SIG-M5 treated with dmso at 0.1 percent for 504 hours (cell line): ENCODE measurements at regions not wholly inside any gene's neighbourhood (a gene's known extent, or its start where the extent isn't known, plus 50 kb on each side); places are given as distances from the start of the nearest gene placed in this dataset.
A peak's percentile ranks its signal among the peaks of the same experiment; 100 is the strongest.
"Not testable (repeated sequence)": the region's sequence is repeated elsewhere in the genome, so short reads cannot be mapped to it uniquely, and the experiment has no call there.

ENCODE experiments used
- DNase-seq: peaks from one replicate; lab custom pipeline; 2025; ENCODE audit not compliant: unreplicated experiment; lab: John Stamatoyannopoulos, UW

DNA sequence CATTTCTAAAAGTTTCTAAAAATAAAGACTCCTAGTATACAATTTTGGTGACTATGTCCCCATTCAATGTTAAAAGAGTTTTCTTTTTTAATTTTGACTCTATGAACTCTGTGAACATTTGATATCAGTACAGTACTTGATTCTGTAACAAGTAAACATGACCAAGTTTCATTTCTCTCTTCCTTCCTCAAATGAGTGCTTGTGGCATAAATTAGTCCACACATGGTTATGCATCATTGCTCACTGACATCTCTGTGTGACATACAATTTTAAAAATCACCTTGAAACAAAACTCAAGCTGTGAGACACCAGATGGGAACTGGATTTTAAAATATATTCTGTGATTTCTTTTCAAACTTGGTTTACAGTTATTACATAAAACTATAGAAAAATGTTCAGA lies 253.9 kb upstream of the MDGA2 start:
- no peak for DNase-seq

DNA sequence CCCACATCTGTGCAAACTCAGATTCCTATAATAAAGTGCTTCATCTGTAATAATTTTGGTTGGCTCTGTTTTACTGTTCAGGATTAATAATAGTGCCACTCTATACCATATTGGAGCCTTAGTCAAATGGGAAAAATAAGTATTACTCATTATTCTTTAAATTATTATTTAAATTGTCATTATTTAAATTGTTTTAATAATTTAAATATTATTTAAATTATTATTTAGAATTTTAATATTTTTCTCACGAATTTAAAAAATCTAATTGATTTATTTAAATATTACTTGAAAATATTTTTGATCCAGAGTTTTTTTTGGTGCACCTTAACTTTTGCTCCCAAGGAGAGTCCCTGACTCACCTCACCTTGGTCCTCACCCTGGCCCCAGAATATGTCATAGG lies 245.7 kb upstream of the MDGA2 start:
- DNase-seq: no peak

DNA sequence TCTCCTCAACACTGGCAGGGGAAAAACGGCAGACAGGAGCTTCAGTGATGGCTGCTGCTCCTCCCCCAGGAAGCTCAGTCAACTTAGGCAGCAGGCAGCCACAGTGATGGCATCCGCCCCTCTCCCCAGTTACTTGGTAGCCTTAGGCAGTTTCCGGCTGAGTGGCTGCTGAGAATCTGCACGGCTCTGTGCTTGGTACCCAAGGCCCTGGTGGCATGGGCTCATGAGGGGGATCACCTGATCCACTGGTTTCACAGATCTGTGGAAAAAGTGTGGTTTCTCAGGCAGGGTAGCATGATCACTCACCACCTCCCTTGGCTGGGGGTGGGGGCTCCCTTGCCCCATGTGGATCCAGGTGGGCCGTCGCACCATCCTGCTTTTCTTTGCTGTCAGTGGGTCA lies 244.6 kb upstream of the MDGA2 start:
- DNase-seq: no peak

DNA sequence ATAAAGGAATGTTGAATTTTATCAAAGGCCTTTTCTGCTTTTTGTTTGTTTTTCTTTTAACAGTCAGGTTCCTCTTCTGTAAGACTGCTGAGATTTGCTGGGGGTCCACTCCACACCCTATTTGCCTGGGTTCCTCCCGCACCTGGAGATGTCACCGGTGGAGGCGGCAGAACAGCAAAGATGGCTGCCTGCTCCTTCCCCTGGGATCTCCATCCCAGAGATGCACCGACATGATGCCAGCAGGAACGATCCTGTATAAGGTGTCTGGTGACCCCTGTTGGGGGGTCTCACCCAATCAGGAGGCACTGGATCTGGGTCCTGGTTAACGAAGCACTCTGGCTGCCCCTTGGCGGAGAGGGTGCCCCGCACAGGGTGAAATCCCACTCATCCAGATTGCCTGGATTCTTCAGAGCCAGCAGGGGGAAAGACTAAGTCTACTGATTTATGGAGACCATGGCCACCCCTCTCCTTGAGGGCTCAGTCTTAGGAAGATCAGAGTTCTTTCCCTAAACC lies 244.0 kb upstream of the MDGA2 start:
- no peak for DNase-seq

DNA sequence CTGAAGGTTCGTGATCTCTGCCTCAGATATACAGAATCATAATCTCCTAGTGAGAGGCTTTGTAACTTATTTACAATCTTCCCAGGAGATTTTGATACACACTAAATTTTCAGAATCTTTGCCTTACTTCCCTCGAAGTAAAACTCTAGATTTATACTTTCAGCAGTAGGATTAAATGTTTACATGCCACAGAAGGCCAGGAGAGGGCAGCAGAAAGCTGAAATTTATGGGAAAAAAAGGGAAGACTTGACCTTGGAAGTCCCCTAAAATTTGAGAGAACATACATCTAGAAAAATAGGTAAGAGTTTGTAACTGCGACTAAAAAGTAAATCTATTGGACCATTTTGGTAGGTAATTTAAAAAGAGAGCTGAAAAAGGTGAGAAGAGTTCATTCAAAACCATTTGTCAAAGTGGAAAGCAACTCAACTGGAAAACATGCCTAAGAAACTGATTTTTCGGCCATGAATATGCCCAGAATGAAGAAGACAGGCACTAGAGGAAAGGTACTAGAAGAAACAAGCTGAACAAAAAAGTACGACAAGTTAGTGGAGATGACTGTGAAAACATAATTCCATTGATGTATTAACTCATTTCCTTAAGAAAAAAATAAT lies 242.0 kb upstream of the MDGA2 start:
- peak; percentile 15 for DNase-seq

DNA sequence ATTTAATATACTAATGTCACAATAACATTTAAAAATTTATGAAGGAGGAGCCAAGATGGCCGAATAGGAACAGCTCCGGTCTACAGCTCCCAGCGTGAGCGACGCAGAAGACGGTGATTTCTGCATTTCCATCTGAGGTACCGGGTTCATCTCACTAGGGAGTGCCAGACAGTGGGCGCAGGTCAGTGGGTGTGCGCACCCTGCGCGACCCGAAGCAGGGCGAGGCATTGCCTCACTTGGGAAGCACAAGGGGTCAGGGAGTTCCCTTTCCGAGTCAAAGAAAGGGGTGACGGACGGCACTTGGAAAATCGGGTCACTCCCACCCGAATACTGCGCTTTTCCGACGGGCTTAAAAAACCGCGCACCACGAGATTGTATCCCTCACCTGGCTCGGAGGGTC lies 225.7 kb upstream of the MDGA2 start:
- DNase-seq: not testable (repeated sequence)

DNA sequence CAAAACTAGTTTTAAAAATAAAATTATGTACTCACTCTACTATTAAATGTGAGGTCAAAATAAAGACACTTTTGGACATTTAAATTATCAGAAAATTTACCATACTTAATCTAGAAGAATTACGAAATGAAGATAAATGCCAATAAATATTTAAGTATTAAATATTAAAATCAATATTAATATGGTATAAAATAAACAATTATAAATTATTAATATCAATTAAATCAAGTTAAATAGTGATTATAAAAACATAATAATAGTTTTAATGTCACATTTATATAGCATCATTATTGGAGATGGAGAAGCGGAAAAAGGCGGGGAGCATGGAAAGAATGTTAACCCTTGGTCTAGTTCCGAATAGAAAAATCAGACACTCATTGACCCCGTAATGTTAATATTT lies 224.3 kb upstream of the MDGA2 start:
- no peak for DNase-seq

DNA sequence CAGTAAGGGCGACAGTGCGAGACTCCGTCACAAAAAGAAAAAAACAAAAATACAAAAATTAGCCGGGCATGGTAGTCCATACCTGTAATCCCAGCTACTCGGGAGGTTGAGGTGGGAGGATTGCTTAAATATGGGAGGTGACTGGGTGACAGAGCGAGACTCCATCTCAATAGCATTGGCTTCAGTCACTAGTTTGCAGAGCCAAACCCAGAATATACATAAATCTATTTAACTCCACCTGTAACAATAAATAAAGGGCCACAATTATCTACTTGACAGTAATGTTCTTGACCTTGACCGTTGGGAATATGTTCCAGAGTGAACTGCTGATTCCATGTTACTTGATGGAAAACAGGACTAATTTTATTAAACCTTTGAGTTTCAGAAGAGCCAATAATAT lies 198.9 kb upstream of the MDGA2 start:
- DNase-seq: no peak

DNA sequence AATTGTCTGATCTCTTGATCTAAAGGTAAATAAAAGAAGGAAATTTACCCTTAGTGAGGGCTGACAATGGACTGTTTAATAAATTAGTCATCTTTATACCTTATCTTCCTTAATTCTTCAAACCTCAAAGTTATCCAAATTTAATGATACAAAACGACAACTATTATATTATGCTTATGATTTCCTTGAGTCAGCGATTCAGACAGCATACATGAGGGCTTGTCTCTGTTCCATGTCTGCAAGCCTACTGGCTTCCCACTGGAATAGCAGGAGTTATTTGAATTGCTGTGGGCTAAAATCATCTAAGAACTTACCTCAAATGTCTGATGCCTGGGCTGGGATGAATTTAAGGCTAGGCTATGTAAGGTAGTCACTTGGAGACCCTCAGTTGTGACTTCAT lies 197.2 kb upstream of the MDGA2 start:
- DNase-seq: no peak

DNA sequence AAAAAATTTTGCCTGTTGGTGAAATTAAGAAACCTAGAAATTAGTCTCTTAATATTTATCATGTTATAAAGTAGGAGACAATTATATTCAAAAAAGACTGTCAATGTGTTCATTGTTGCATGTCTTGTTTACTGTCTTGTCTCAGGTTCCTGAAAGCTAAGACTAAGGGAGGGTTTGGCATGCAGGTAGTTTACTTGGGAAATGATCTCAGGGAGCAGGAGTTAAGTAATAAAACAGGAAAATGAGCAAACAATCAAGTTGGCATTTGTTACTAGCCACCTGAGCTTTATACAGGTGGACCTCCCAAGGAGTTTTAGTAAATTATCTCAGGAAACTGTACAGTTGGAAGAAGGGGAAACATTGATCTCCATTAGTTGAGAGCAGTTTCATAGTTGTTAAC lies 188.0 kb upstream of the MDGA2 start:
- no peak for DNase-seq

DNA sequence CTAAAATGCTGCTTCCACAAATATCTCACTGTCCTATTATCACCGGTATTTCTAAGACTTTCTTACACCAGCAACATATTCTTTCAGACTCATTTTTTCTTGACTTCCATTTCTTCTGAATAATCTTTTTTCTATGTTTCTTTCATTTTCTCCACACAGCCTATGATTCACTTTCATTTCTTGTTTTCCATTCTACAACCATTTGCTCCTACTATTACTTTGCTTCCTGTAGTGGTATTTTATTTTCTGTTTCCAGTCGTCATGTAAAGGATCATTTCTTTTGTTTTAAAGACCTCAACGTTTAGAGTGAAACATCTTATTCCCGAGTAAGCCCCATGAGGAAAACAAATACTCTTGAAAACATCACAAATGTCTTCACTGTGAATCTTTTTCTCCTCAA lies 182.2 kb upstream of the MDGA2 start:
- no peak for DNase-seq

DNA sequence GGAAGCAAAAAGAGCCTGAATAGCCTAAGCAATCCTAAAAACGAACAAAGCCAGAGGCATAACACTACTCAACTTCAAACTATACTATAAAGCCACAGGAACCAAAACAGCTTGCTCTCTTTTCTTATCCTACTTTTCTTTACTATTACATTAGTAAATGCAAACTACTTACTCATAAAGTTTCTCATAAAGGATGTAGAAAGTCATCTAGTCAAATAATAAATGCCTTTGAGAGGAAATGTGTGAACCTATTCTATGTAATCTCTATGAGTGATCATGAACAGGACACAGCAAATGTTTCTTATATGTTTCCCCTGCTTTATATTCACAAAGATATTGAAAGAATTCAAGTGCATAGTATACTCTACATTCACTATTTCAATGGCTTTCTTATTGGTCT lies 176.9 kb upstream of the MDGA2 start:
- DNase-seq: no peak

DNA sequence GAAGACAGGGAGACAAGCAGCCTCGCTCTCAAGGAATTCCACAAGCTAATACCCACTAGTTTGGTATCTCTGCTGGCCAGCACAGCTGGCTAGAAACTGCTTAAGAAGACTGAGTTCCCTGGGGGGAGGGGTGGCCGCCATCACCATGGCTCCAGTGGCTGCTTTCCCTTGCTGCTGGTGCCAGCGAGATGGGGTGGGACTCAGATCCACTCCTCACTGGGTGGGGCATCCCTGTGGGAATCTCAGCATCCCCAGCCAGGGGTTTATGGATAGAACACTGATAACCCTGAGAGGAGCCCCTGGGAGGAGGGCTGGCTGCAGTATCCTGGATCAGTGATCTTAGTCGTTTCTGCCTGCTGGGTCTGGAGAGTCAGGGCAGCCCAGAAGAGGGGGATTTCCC lies 170.6 kb upstream of the MDGA2 start:
- no peak for DNase-seq

DNA sequence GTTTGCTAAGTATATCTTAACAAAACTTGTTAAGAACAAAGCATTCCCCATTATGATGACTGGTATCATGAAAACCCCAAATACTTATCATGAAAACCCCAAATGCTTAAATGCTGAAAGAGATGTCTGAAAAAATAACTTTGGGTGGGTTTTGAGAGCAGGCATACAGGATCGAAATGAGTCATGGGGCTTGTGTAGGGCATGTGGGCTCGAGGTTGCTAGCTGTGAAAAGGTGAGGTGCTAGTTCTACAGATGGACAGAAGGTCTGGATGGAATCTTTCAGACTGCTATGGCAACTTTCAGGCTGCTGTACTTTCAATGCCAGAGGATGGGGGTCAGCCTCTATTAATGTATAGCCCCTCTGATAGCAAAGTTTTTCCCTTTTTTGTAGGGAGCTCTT lies 167.8 kb upstream of the MDGA2 start:
- no peak for DNase-seq

DNA sequence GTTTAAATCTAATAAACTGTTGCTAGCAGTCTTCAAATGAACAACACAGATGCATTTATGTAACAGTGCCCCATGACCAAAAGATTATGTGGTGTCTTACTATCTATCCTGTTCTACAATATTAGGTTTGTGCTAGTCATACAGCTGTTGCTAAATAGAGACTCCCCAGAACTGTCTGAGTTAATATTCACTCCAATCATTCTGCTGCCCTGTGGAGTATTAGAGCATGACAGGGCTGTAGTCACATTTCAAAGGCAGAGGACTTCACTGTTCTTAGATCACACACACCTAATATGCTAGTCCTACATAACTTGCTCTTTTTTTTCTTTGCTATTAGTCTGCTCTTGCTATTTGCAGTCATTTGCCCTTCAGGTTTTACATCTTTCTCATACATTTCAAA lies 157.6 kb upstream of the MDGA2 start:
- no peak for DNase-seq

DNA sequence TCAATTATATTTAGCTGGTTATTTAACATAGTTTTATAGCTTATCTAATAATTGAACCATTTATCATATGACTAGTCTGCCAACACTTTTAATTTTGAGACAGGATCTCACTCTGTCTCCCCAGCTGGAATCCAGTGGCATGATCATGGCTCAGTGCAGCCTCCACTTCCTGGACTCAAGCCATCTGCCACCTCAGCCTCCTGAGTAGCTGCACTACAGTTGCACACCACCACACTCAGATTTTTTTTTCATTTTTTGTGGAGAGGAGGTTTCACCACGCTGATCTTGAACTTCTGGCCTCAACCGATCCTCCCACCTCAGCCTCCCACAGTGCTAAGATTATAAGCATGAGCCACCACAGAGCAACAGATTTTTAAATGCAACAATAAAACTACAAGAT lies 151.4 kb upstream of the MDGA2 start:
- DNase-seq: no peak

DNA sequence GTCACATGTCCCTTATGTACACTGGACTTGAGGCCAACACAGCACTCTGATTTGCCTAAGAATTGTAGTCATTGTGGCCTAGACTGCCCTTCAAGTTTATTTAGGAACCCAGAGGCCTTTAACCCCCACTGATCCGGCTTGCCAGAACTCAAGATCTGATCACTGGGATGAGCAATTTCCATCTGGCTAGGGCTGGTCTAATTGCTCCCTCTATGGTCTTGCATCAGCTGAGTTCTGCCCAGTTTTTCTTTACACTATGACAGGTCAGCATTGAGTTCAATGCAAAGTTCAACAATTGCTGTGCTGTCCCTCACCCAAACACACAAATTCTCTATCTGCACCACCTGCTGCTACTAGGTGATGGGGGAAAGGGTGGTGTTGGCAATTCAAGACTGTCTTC lies 146.9 kb upstream of the MDGA2 start:
- DNase-seq: no peak

DNA sequence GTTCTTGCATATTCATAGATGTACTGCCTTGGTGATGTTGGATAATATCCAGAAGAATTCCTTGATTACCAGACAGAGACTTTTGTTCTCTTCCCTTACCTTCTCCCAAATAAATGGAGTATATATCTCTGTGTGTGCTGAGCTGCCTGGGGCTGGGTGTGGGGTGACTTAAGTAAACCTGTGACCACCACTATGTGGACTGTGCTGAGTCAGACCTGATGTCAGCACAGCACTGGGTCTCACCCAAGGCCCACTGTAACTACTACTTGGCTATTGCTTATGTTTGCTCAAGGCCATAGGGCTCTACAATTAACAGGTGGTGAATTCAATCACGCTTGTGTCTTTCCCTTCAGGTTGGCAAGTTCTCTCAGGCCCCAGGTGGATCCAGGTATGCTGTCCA lies 145.7 kb upstream of the MDGA2 start:
- DNase-seq: no peak

DNA sequence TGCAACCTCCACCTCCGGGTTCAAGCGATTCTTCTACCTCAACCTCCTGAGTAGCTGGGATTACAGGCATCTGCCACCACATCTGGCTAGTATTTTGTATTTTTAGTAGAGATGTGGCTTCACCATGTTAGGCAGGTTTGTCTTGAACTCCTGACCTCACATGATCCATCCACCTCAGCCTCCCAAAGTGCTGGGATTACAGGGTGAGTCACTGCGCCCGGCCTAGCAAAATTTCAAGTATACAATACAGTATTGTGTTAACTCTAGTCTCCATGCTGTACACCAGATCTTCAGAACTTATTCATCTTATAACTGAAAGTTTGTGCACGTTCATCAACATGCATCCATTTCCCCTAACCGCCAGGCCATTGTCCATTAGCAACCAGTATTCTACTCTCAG lies 115.1 kb upstream of the MDGA2 start:
- no peak for DNase-seq

DNA sequence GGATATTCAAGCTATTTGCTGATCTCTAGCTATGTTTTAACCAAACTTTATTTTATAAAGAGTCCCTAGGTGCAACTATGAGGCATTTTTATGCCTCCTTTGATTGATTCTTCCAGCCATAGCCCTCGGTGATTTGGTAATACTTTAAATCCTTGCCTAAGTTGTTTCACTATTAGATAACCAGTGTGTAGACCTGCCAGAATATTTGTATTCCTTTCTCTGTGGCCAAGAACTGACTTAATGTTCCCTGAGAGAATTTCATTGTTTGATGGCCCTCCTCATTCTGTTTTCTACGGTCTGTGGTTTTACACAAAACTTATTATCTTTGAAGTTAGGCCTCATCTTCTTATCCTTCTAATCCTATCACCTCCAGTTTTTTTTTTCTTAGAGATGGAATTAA lies 109.7 kb upstream of the MDGA2 start:
- no peak for DNase-seq

DNA sequence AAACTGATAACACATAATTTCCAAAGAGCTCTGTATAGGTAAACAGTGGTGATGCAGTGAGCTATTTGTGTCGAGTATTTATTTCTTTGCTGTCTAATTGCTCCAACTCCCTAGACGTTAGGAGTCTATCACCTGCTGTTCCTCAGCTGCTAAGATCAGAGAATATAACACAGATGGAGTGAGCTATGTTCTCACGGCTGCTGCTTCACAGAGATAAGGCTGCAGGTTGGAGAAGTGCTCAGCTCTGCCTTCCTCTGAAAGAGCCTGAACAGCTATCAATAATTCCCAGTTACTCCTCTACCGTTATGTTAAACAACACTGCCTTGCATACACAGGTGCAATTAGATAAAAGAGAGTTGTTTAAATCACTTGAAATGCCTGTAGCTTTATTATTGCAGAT lies 103.2 kb upstream of the MDGA2 start:
- DNase-seq: no peak

DNA sequence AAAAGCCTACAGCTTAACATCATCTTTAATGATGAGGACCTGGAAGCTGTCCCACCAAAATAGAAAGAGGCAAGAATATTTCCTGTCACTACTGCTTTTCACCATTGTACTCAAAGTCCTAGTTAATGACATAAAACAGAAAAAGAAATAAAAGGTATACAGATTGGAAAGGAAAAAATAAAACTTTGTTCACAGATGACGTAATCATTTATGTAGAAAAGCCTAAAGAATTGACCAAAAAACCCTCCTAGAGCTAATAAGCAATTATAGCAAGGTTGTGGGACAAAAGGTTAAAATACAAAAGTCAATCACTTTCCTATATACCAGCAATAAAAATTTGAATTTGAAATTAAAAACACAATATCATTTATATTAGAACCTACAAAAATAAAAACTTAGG lies 97.2 kb upstream of the MDGA2 start:
- no peak for DNase-seq

DNA sequence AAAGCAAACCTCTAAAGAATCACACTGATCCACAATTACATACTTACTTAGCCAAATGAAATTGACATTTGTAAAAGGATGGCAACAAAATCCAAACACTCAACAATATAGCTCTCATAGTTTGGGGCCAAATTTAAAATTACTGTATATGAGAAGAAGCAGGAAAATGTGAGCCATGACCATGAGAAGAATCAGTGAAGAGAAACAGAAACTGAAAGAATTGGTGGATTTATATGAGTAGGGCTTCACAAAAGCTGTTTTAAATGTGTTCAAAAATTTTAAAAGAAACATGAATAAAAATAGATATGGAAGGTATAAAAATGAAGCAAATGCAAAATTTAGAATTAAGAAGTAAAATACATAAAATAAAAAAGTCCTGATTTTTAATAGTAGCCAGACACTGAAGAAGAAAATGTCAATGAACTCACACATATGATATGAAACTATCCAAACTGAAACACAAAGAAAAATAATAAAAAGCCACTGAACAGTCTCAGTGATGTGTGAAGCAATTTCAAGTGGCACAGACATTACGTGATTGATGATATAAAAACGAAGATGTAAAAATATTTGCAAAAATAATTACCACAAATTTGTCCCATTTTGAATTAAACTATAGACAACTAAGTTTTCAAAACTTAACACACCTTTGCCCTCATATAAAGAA lies 87.9 kb upstream of the MDGA2 start:
- DNase-seq: no peak
